ENCODE measurements at regions not wholly inside any gene's neighbourhood (a gene's known extent, or its start where the extent isn't known, plus 50 kb on each side); places are given as distances from the start of the nearest gene placed in this dataset.

GRCh38 chr4:133777661-133778060 lies 423.9 kb downstream of the PABPC4L start:
- no peak for TF ChIP-seq JUN (IDR thresholded peaks at IDR 0.05; ENCODE audit: borderline replicate concordance, insufficient read depth, insufficient read length, low read depth)
- TF ChIP-seq EZH2 (IDR thresholded peaks at IDR 0.05; ENCODE audit: borderline replicate concordance, low read depth, low read length, severe bottlenecking) = no peak
